HPDE6-E6E7 (cell line): ENCODE measurements at regions not wholly inside any gene's neighbourhood (a gene's known extent, or its start where the extent isn't known, plus 50 kb on each side); places are given as distances from the start of the nearest gene placed in this dataset.
A peak's percentile ranks its signal among the peaks of the same experiment; 100 is the strongest.
"Not testable (repeated sequence)": the region's sequence is repeated elsewhere in the genome, so short reads cannot be mapped to it uniquely, and the experiment has no call there.

Experiments
- DNase-seq: peaks from one replicate; pipeline ENCODE4 v3.0.0; 2011; ENCODE audit warnings: missing footprints; ENCODE audit errors: extremely low spot score

DNA sequence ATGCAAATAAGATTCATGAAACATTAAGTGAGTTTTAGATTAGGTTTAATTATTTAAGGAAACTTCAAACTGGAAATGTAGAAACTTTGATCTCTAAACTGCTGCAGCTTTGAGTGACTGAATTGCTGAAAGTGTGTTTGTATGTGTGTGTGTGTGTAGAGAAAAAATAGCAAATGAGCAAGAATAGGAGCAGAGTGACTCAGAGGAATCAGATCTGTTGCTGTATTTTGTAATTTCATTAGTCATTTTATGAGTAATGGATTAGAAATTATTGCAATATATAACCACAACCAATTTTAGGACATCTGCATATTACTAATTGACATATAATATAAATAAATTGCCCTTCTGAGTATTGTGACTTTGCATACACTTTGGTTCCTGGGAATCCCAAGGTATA is 52.8 kb upstream of the SLC9A9 start:
- peak; percentile 59 for DNase-seq

DNA sequence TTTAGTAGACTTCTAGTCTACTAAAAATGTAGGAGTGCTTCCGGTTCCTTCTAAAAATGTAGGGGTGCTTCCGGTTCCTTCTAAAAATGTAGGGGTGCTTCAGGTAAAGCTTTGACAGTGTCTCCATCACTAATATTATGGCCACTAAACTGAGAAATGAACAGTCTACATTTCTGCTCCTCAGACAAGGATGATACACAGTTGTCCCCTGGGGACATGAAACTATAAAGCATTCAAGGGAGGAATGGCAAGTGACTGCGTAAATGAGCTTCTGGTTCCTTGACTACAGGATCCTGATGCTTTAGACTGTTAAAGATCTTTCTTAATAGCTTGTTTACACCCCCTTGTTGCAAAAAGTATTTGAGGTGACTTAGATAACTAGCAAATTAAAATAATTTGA is 53.9 kb upstream of the SLC9A9 start:
- DNase-seq, result no peak

DNA sequence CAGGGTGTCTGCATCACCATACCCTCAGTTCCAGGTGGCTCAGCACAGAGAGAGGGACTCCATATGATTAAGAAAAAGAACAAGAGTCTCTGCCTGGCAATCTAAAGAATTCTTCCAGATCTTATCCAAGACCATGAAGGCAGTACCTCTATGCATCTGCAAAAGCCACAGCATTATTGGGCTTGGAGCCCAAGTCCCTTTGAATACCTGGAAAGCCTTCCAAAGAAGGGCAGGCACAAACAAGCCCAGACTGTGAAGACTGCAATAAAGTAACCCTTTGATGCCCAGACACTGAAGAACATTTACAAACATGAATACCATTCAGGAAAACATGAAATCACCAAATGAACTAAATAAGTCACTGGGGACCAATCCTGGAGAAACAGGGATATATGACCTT is 60.9 kb upstream of the DIPK2A start:
- no peak for DNase-seq

DNA sequence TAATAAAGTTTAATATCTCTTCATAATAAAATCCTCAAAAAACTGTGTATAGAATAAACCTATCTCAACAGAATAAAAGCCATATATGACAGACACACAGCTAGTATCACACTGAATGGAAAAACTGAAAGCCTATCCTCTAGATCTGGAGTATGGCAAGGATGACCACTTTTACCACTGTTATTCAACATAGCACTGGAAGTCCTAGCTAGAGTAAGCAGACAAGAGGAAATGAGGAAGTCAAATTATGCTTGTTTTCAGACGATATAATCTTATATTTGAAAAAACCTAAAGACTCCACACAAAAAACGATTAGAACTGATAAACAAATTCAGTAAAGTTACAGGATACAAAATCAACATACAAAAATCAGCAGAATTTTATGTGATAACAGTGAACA is 57.4 kb upstream of the DIPK2A start:
- no peak for DNase-seq

DNA sequence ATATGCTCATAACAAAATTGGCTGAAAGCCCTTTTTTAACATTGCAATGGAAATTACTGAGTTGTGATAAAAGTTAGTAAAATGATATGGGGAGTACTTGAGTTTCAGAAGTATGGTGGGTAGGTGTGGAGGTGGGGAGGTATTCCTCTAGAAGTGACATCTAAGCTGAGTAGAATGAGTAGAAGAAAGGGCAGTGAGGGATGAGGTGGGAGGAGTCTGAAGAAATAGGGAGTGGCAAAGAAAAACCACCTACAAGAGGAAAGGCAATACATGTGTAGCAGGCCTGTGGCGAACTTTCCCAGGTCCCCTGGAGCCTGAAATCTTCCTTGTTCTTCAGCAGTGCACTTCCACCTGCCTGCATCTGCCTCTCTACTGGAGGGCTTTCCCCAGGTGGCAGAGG is 52.8 kb upstream of the DIPK2A start:
- no peak for DNase-seq

DNA sequence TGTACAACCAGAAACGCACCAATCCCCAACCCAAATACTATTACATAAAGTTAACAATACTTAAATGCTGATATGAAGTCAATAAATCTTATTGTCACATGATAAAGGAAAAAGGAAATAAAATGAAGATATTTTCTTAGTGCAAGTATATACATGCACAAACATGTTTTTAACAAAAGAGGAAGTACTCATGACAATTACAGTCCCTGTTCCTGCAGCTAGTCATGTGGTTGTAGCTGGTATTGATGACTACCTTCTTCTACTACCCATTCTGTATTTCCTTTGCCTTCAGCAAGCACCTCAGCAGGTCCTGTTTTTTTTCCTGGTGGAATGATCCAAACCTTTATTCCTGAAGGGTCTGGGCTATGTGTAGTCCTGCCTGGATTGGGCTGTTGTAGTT is 50.4 kb upstream of the DIPK2A start:
- DNase-seq, result not testable (repeated sequence)
